Karpas-422 (cell line): ENCODE measurements at regions not wholly inside any gene's neighbourhood (a gene's known extent, or its start where the extent isn't known, plus 50 kb on each side); places are given as distances from the start of the nearest gene placed in this dataset.

ENCODE experiments used
- DNase-seq: peaks from one replicate; pipeline ENCODE4 v3.0.0-alpha.2; 2015
- H2AFZ ChIP-seq: fragments of 200-600 bp; sonication (generic); 2 replicates; pipeline ENCODE4 v1.6.1; 2014; ENCODE audit warnings: antibody characterized with exemption, low read length, mixed read lengths
- H3K27ac ChIP-seq: fragments of 200-600 bp; sonication (generic); 2 replicates; pipeline ENCODE4 v1.5.1; 2014; ENCODE audit warnings: mild to moderate bottlenecking, low read length, moderate library complexity
- H3K27me3 ChIP-seq: fragments of 200-600 bp; sonication (generic); 2 replicates; pipeline ENCODE4 v1.6.1; 2014; ENCODE audit warnings: low read length, mixed read lengths
- H3K36me3 ChIP-seq: fragments of 200-600 bp; sonication (generic); 2 replicates; pipeline ENCODE4 v1.6.1; 2014; ENCODE audit warnings: low read length, mixed read lengths; ENCODE audit not compliant: insufficient read depth
- H3K4me1 ChIP-seq: fragments of 200-600 bp; sonication (generic); 2 replicates; pipeline ENCODE4 v1.6.1; 2014; ENCODE audit warnings: mild to moderate bottlenecking, low read length, mixed read lengths
- H3K4me2 ChIP-seq: fragments of 200-600 bp; sonication (generic); 2 replicates; pipeline ENCODE4 v1.6.1; 2014; ENCODE audit warnings: low read length, low read depth, mild to moderate bottlenecking; ENCODE audit not compliant: poor library complexity, severe bottlenecking
- H3K4me3 ChIP-seq: fragments of 200-600 bp; sonication (generic); 2 replicates; pipeline ENCODE4 v1.5.1; 2014; ENCODE audit warnings: mild to moderate bottlenecking, antibody characterized with exemption, low read length, mixed read lengths
- H3K79me2 ChIP-seq: fragments of 200-600 bp; sonication (generic); 2 replicates; pipeline ENCODE4 v1.6.1; 2014; ENCODE audit warnings: mild to moderate bottlenecking, low read length, mixed read lengths
- H3K9ac ChIP-seq: fragments of 200-600 bp; sonication (generic); 2 replicates; pipeline ENCODE4 v1.6.0; 2014; ENCODE audit warnings: low read length
- H3K9me2 ChIP-seq: fragments of 200-600 bp; sonication (generic), shearing (Covaris generic); replicated peaks from 2 replicates; pipeline ENCODE4 v1.6.0; 2014; ENCODE audit warnings: mild to moderate bottlenecking, low read length, moderate library complexity; ENCODE audit not compliant: insufficient read depth
- H3K9me3 ChIP-seq: fragments of 300-700, 200-600 bp; sonication (generic); 2 replicates; pipeline ENCODE4 v1.6.1; 2014; ENCODE audit warnings: low read length, mixed read lengths
- H4K20me1 ChIP-seq: fragments of 200-600 bp; sonication (generic); 2 replicates; pipeline ENCODE4 v1.6.1; 2014; ENCODE audit warnings: mild to moderate bottlenecking, antibody characterized with exemption, low read length, low read depth; ENCODE audit not compliant: insufficient read depth

DNA sequence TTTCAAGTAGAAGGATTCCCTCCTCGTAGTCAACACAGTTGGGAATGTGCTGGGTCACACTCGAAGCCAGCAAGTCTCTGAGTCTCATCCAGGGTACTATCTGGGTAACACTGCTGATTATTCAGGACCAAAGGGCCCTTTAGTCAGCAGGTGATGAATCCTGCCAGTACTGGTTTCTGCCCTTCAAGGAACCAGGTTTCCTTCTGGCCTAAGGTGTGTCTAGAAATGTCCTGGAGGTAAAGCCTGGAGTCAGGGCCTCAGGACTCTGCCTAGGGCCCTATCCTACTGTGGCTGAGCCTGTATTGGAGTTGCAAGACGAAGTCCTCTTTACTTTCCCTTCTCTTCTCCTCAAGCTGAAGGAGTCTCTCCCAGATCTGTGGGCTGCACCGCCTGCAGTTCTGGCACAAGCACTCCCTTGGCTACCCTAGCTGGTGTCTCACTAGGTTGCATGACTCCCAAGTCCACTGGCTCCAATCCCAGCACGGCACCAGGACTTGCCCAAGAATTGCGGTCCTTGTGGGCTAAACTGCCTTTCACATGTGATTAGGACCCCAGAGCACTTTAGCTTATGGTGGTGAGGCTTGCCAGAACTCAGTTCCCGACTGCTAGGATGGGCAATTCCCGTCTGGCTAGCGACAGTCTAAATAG is 193.7 kb upstream of the PDE3A start:
- Histone ChIP-seq H4K20me1 (no peaks in the 10 kb centered on the region), H3K4me3 (no peak overlapping the region), H3K4me1 (no peaks in the 10 kb centered on the region), H3K9ac (no peak overlapping the region), H3K79me2 (no peaks in the 10 kb centered on the region), H3K9me3 (peaks cover 9% of the 10 kb centered on the region; the same call in 1 of the 2 replicates), H3K36me3 (no peaks in the 10 kb centered on the region), H3K4me2 (no peak overlapping the region), H3K27ac (no peak overlapping the region), H3K9me2 (no peaks in the 10 kb centered on the region; the same call in 1 of the 2 replicates), H2AFZ (no peak overlapping the region), H3K27me3 (no peaks in the 10 kb centered on the region)
- DNase-seq, result no peak

DNA sequence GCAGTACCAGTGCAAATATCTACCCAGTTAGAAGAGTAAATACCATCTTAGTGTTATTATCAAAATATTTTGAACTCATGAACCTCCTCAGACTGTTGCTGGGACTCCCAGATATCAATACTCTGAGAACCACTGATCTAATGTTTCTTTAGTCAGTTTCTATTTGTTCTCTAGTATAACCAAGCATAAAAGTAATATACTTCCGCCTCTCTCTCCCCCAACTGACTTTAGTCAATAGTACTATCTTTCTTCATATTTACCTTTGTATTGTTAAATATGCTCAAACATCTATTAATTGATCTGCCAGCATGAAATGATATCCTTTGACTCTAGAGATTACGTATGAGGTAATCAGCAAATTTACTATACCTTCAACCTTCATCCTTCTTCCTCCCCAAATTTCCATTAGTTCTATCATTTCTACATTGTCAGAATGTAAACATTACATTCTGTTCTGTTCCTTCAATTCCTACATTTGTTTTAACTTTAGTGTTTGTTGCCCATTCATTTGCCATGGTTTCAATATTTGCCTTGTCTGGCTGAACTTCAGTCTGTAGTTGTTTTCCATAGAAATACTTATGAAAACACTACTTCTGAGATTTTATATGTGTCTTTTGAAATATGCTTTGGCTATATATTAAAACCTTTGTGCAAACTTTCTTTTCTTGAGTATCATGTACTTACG is 192.5 kb upstream of the PDE3A start:
- DNase-seq, result no peak
- Histone ChIP-seq H3K4me1 (no peaks in the 10 kb centered on the region), H3K4me3 (no peak overlapping the region), H3K36me3 (no peaks in the 10 kb centered on the region), H3K27ac (no peak overlapping the region), H3K9me3 (peaks cover 9% of the 10 kb centered on the region; the same call in 1 of the 2 replicates), H3K4me2 (no peak overlapping the region), H3K9me2 (no peaks in the 10 kb centered on the region; the same call in 1 of the 2 replicates), H4K20me1 (no peaks in the 10 kb centered on the region), H3K27me3 (no peaks in the 10 kb centered on the region), H3K9ac (no peak overlapping the region), H2AFZ (no peak overlapping the region), H3K79me2 (no peaks in the 10 kb centered on the region)

DNA sequence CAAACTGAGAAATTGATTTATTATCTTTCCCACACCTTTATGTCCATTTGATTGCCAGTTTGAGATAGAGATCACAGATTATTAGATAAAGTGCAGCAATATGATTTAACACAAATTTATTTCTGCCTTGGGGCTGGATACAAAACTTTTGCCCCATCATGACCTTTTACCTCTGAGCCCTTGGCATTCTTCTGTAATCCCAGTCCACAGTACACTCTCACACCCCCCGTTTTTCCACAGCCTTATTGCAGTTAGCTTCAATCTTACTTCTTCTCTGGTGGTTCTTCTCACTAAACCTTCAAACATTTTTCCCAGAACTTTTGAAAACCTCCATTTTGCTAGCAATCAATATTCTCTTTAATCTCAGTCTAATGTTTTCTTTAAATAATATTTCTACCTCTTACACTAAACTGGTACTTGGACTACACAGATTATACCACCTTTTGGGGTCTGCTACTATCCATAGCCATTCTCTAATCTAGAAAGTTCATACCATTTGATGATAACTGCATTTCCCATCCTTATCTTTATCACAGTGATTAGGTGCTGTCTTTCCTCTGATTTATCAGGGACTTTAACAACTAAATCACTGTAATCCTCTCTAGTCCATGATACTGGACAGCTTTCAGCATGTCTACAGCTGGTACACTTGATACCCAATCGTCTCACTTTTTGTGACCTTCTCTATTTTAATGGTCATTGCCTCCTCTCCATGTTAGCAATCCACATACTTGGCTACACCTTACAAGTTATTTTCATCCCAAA is 186.7 kb upstream of the PDE3A start:
- Histone ChIP-seq H3K9ac (no peak overlapping the region), H3K4me1 (no peaks in the 10 kb centered on the region), H3K9me3 (no peaks in the 10 kb centered on the region), H4K20me1 (no peaks in the 10 kb centered on the region), H3K27me3 (no peaks in the 10 kb centered on the region), H3K27ac (no peak overlapping the region), H3K36me3 (no peaks in the 10 kb centered on the region), H3K4me2 (no peak overlapping the region), H3K9me2 (no peaks in the 10 kb centered on the region), H3K79me2 (no peaks in the 10 kb centered on the region), H3K4me3 (no peak overlapping the region), H2AFZ (no peak overlapping the region)
- no peak for DNase-seq

DNA sequence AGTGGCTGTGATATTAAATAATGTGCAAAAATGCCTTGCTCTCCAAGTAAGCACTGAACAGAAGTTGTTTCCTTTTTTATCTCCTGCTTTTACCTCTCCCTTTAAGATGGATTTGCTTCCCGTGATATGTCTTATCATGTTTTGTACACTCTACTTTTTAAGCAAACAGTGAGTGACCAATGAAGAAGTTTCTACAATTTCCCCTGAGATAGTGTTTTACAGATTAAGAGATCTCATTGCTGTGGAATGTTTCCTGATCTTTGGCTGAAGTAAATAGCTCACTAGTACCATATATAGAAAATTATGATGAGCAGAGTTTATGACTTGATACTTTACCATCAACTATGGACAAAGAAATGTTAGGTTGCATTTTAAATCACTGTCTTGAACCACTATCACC is 184.8 kb upstream of the PDE3A start:
- no peaks in the 10 kb centered on the region for H3K36me3 ChIP-seq
- H3K79me2 ChIP-seq, result no peaks in the 10 kb centered on the region
- H3K9me3 ChIP-seq, result no peaks in the 10 kb centered on the region
- H3K27ac ChIP-seq, result no peak overlapping the region
- no peak overlapping the region for H2AFZ ChIP-seq
- H3K4me1 ChIP-seq, result no peaks in the 10 kb centered on the region
- H3K4me3 ChIP-seq, result no peak overlapping the region
- H3K4me2 ChIP-seq, result no peak overlapping the region
- H3K9me2 ChIP-seq, result no peaks in the 10 kb centered on the region
- no peak for DNase-seq
- no peaks in the 10 kb centered on the region for H4K20me1 ChIP-seq
- no peaks in the 10 kb centered on the region for H3K27me3 ChIP-seq
- no peak overlapping the region for H3K9ac ChIP-seq

DNA sequence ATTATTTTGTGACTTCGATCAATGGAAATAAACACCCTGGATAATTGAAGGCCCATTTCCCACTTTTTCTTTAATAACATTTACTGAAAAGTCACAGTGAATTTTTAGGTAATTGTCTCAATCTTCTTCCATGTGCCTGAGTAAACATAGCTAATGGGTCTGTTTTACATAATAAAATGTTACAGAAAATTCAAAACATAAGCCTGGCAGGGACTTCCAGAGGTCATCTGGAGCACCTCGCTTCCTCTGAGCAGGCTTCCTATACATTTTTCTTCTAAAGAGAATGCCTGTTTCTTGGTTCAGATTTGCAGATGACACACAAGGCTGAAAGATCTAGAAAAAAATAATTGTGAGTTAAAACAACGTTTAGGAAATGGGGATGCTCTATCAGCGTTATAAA is 183.8 kb upstream of the PDE3A start:
- Histone ChIP-seq H3K9me3 (no peaks in the 10 kb centered on the region), H2AFZ (no peak overlapping the region), H3K27ac (no peak overlapping the region)

DNA sequence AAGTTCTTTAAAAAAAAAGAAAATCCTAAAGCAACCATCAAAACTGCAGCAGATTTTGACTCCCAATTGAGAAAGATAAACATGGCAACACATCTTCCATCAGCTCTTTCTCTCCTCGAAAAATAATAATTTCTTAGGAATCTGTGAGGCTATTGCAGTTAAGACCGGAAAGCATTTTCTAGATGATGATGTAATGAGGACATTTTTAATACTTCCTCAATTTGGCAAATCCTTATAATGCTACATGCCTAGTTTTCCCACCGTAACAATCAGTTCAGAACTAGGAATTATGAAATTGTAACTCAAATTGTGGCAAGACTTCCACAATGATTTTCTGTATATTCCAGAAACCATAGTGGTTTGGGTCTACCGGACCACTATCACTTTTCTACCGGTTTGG is 180.9 kb upstream of the PDE3A start:
- Histone ChIP-seq H2AFZ (no peak overlapping the region), H3K9ac (no peak overlapping the region), H3K9me3 (no peaks in the 10 kb centered on the region), H3K36me3 (no peaks in the 10 kb centered on the region), H3K4me2 (no peak overlapping the region), H3K27me3 (no peaks in the 10 kb centered on the region), H3K4me3 (no peak overlapping the region), H3K79me2 (no peaks in the 10 kb centered on the region), H3K9me2 (no peaks in the 10 kb centered on the region), H3K27ac (no peak overlapping the region), H4K20me1 (no peaks in the 10 kb centered on the region), H3K4me1 (no peaks in the 10 kb centered on the region)
- DNase-seq, result no peak

More for the DNA sequence above, 183.8 kb upstream of the PDE3A start:
- no peak overlapping the region for H3K9ac ChIP-seq
- H3K4me2 ChIP-seq, result no peak overlapping the region
- H3K79me2 ChIP-seq, result no peaks in the 10 kb centered on the region
- no peaks in the 10 kb centered on the region for H3K27me3 ChIP-seq
- no peak for DNase-seq
- H3K4me3 ChIP-seq, result no peak overlapping the region
- H3K9me2 ChIP-seq, result no peaks in the 10 kb centered on the region
- no peaks in the 10 kb centered on the region for H3K4me1 ChIP-seq
- no peaks in the 10 kb centered on the region for H3K36me3 ChIP-seq
- H4K20me1 ChIP-seq, result no peaks in the 10 kb centered on the region

DNA sequence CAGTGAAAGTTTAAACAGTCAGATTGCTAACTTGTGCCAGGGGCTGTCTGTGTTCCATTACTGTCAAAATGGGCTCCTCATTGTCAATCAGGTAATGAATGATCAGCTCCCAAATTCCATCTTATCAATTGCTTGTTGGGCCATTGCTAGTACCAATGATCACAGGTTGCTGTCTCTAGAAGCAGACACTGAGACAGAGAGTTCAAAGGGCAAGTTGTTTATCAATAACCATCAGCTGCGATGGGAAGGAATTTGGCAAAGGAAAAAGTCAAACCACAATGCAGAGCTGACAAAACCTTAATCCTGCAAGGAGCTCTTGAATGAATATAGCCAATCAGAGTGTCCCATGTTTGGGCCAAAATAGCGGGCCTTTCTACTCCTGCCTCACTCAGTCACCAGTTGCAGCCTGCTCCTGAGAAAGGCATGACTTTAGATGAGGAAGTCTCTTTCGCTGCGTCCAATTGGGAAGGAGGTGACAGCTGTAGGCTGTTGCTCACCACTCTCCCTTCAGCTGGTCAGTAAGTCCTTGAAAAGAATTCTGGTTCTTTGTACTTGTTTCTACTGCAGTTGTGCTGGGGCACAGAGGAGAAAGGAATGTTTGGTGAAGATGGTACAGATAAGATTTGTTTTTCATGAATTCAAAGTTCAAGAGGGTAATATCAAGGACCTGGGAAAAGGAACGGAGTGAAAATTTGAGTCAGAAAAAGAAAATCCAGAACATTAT is 179.2 kb upstream of the PDE3A start:
- Histone ChIP-seq H3K4me1 (no peaks in the 10 kb centered on the region), H3K79me2 (no peaks in the 10 kb centered on the region), H3K9ac (no peak overlapping the region), H3K4me3 (no peak overlapping the region), H3K27me3 (no peaks in the 10 kb centered on the region), H3K9me2 (no peaks in the 10 kb centered on the region), H3K27ac (no peak overlapping the region), H2AFZ (no peak overlapping the region), H3K9me3 (no peaks in the 10 kb centered on the region), H3K36me3 (no peaks in the 10 kb centered on the region), H4K20me1 (no peaks in the 10 kb centered on the region), H3K4me2 (no peak overlapping the region)
- no peak for DNase-seq

DNA sequence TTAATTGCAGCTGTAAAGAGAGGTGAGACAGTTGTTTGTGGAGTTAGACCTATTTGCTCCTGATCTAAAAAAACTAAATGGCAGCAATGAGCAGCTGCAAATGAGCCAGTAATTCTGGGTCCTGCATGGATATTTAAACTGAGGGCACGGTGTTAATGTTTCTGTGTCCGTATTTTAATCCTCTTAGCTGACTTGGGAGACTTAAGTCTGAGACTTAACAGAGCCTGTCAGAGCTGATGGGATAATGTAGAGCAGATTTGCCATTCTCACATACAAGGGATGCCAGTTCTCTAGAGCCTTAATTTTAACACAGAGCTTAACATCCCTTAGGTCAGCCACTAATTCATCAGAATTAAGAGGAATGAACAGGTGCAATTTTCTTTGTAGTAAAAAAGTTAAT is 178.6 kb upstream of the PDE3A start:
- Histone ChIP-seq H3K36me3 (no peaks in the 10 kb centered on the region), H3K4me1 (no peaks in the 10 kb centered on the region), H3K27me3 (no peaks in the 10 kb centered on the region), H3K9me2 (no peaks in the 10 kb centered on the region), H3K79me2 (no peaks in the 10 kb centered on the region), H2AFZ (no peak overlapping the region), H3K4me2 (no peak overlapping the region), H3K4me3 (no peak overlapping the region), H4K20me1 (no peaks in the 10 kb centered on the region), H3K27ac (no peak overlapping the region), H3K9me3 (no peaks in the 10 kb centered on the region), H3K9ac (no peak overlapping the region)
- no peak for DNase-seq
